NT2/D1 (cell line): ENCODE measurements at regions not wholly inside any gene's neighbourhood (a gene's known extent, or its start where the extent isn't known, plus 50 kb on each side); places are given as distances from the start of the nearest gene placed in this dataset.

Source experiments
- SUZ12 ChIP-seq: IDR thresholded peaks from 2 replicates; pipeline ENCODE4 v1.6.1; 2011; ENCODE audit not compliant: insufficient read length, insufficient read depth; ENCODE audit errors: extremely low read depth
- YY1 ChIP-seq: IDR thresholded peaks from 2 replicates; pipeline ENCODE4 v1.6.1; 2011; ENCODE audit not compliant: insufficient read length, insufficient read depth

DNA sequence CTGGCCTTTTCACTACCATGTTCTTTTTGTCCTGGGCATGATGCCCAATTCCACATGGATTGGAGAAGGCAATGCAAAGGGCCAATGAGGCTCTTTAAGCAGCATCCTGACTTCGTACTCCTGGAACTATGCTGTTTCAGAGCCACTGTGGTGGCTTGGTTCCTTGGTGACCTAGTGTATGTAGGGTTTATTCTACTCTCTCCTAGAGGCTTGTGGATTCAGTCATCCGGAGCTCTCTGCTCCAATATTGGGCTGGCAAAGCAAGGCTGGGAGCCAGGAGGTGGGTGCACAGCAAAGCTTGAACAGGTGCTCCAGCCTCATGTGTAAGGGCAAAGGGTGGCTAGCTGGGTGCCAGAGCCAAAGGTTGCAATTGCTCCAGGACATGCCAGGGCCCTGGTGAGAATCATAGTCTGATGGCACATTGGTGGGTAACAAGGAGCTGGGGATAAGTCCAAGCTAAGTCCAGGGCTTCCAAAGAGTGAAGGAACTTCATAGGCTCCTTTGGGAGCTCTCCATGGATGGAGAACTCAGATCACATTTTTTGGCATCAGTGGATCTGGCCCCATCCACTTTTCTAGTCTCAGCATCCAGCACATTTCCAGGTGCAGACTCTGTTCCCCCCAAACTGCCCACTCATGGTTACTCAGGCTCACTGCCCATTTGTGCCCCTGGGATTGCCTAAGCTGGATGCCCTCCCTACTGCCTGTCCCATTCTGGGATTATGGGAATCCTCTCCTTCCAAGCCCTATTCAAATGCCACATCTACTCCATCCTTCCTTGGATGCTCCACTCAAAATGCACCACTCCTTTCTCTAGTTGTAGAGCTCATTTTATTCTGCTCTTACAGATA is 253.9 kb downstream of the EMP1 start:
- TF ChIP-seq YY1 = no peak
- TF ChIP-seq SUZ12 = no peak
